Nephron (organoid): ENCODE measurements at regions not wholly inside any gene's neighbourhood (a gene's known extent, or its start where the extent isn't known, plus 50 kb on each side); places are given as distances from the start of the nearest gene placed in this dataset.
"Not testable (repeated sequence)": the region's sequence is repeated elsewhere in the genome, so short reads cannot be mapped to it uniquely, and the experiment has no call there.

ENCODE experiments used
- H3K27ac Mint-ChIP-seq, 3 experiments: 2 replicates each; pipeline ENCODE4 v1.8.0; 2020; ENCODE audit warnings: mixed read lengths in 3 of 3, mild to moderate bottlenecking in 2 of 3, moderate library complexity in 1 of 3
- H3K27me3 Mint-ChIP-seq: 2 replicates; pipeline ENCODE4 v1.8.0; 2021; ENCODE audit warnings: low read depth, mild to moderate bottlenecking, moderate library complexity, mixed read lengths
- H3K36me3 Mint-ChIP-seq: 2 replicates; pipeline ENCODE4 v1.8.0; 2020; ENCODE audit warnings: low read depth, mixed read lengths
- H3K4me1 Mint-ChIP-seq: 2 replicates; pipeline ENCODE4 v1.8.0; 2020; ENCODE audit warnings: mixed read lengths
- H3K4me3 Mint-ChIP-seq, 3 experiments: 2 replicates each; pipeline ENCODE4 v1.8.0; 2020; ENCODE audit warnings: mild to moderate bottlenecking in 3 of 3, mixed read lengths in 3 of 3, moderate library complexity in 2 of 3
- H3K9me3 Mint-ChIP-seq: 2 replicates; pipeline ENCODE4 v1.8.0; 2020; ENCODE audit warnings: mixed read lengths
- CTCF ChIP-seq, 3 experiments: fragments of 200-600 bp; sonication (generic); IDR thresholded peaks; one replicate each; pipeline ENCODE4 v1.5.0; 2021; ENCODE audit warnings: antibody characterized with exemption in 3 of 3; ENCODE audit not compliant: unreplicated experiment in 3 of 3

GRCh38 chr14:53375599-53375998 is 222.5 kb upstream of the DDHD1 start:
- Mint-ChIP-seq H3K4me1 (peaks cover 7% of the 10 kb centered on the region), H3K4me3 (no peak overlapping the region), H3K36me3 (no peaks in the 10 kb centered on the region), H3K27me3 (no peaks in the 10 kb centered on the region), H3K27ac (no peak overlapping the region), H3K9me3 (peaks cover 2% of the 10 kb centered on the region)
- TF ChIP-seq CTCF (IDR thresholded peaks at IDR 0.05; ENCODE audit: unreplicated experiment in 3 of 3): no peak

DNA sequence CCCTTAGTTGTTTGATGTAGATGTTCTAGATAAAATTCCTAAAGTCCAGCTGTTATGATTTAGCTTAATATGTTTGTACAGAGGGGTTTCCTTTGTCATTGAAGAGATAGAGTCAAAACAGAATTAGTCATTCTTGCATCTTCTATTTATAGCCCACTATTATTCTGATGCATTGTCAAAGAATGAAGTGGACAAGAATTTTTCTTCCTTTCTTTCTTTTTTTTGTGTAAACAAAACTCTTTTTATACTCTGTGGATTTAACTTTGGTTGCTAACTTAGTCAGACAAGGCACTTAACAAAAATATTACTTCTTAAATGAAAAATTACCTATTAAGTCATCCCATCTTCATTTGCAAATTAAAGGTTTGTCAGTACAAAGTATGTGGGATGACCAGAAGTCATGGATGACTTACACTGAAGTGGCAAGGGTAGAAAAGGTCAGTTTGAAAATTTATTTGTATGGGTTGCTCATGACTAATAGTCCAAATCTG is 215.6 kb upstream of the DDHD1 start:
- H3K4me3 Mint-ChIP-seq: no peak overlapping the region
- peak overlapping the region; percentile 86 to 95 (median 94) for H3K27ac Mint-ChIP-seq
- no peak for TF ChIP-seq CTCF (IDR thresholded peaks at IDR 0.05; ENCODE audit: unreplicated experiment in 3 of 3)
- H3K4me1 Mint-ChIP-seq: peaks cover 29% of the 10 kb centered on the region
- H3K27me3 Mint-ChIP-seq: peaks cover 6% of the 10 kb centered on the region
- H3K9me3 Mint-ChIP-seq: peaks cover 7% of the 10 kb centered on the region
- H3K36me3 Mint-ChIP-seq: no peaks in the 10 kb centered on the region

DNA sequence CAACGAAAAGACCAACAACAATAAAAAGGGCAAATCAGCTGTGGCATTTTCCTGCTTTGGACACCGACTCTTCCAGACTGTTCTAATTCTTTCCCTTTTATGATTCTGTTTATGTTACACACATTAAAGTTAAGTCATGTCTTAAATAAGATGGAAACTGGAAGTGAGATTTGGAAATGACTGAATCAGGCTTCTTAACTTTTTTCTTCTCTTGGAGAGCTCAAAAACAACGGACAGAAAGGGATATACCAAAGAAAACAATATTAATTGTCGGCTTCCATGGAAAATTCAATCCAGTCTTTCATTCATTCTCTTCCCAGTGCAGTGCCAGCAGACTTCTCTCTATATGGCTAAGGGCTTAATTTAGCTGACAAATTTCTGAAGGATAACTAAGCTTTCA is 214.9 kb upstream of the DDHD1 start:
- Mint-ChIP-seq H3K4me1 (peaks cover 29% of the 10 kb centered on the region), H3K27me3 (peaks cover 6% of the 10 kb centered on the region), H3K27ac (peak overlapping the region; percentile 86 to 95 (median 94)), H3K36me3 (peaks cover under 1% of the 10 kb centered on the region), H3K9me3 (peaks cover 11% of the 10 kb centered on the region), H3K4me3 (peak overlapping the region in 2 of 3 experiments; percentile 8 to 35)
- TF ChIP-seq CTCF (IDR thresholded peaks at IDR 0.05; ENCODE audit: unreplicated experiment in 3 of 3): no peak

GRCh38 chr14:53367644-53368026 is 214.5 kb upstream of the DDHD1 start:
- H3K4me1 Mint-ChIP-seq: peaks cover 29% of the 10 kb centered on the region
- peak overlapping the region in 2 of 3 experiments; percentile 8 to 35 for H3K4me3 Mint-ChIP-seq
- H3K9me3 Mint-ChIP-seq: peaks cover 14% of the 10 kb centered on the region
- peaks cover 6% of the 10 kb centered on the region for H3K27me3 Mint-ChIP-seq
- no peak for TF ChIP-seq CTCF (IDR thresholded peaks at IDR 0.05; ENCODE audit: unreplicated experiment in 3 of 3)
- peak overlapping the region; percentile 86 to 95 (median 94) for H3K27ac Mint-ChIP-seq
- peaks cover 4% of the 10 kb centered on the region for H3K36me3 Mint-ChIP-seq

GRCh38 chr14:53365486-53366130 is 212.5 kb upstream of the DDHD1 start:
- H3K27ac Mint-ChIP-seq: peak overlapping the region in 2 of 3 experiments; percentile 54 to 65
- TF ChIP-seq CTCF (IDR thresholded peaks at IDR 0.05; ENCODE audit: unreplicated experiment in 3 of 3): no peak
- H3K4me1 Mint-ChIP-seq: peaks cover 29% of the 10 kb centered on the region
- peaks cover 4% of the 10 kb centered on the region for H3K36me3 Mint-ChIP-seq
- H3K4me3 Mint-ChIP-seq: no peak overlapping the region
- peaks cover 22% of the 10 kb centered on the region for H3K9me3 Mint-ChIP-seq
- peaks cover 6% of the 10 kb centered on the region for H3K27me3 Mint-ChIP-seq

DNA sequence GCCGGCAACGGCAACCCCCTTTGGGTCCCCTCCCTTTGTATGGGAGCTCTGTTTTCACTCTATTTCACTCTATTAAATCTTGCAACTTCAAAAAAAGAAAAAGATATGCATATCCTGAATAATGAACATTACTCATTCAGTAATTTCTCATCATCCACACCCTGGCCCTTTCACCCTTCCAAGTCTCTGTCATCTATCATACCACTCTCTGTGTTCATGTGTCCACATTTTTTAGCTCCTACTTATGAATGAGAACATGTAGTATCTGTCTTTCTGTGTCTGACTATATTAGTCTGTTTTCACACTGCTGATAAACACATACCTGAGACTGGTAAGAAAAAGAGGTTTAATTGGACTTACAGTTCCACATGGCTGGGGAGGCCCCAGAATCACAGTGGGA is 209.8 kb upstream of the DDHD1 start:
- not testable (repeated sequence) for H3K4me3 Mint-ChIP-seq, H3K36me3 Mint-ChIP-seq, H3K27me3 Mint-ChIP-seq
- Mint-ChIP-seq H3K9me3 (peaks cover 27% of the 10 kb centered on the region), H3K4me1 (peaks cover 12% of the 10 kb centered on the region), H3K27ac (peak overlapping the region in 2 of 3 experiments; percentile 22 to 41)
